MM.1S (cell line): ENCODE measurements at regions not wholly inside any gene's neighbourhood (a gene's known extent, or its start where the extent isn't known, plus 50 kb on each side); places are given as distances from the start of the nearest gene placed in this dataset.
A peak's percentile ranks its signal among the peaks of the same experiment; 100 is the strongest.
"Not testable (repeated sequence)": the region's sequence is repeated elsewhere in the genome, so short reads cannot be mapped to it uniquely, and the experiment has no call there.

ENCODE experiments used
- DNase-seq: peaks from one replicate; pipeline ENCODE4 v3.0.0-alpha.2; 2015
- H2AFZ ChIP-seq: fragments of 300-600 bp; sonication (generic); 2 replicates; pipeline ENCODE4 v1.6.0; 2016; ENCODE audit warnings: antibody characterized with exemption, low read length
- H3F3A ChIP-seq: fragments of 300-600 bp; sonication (generic); 2 replicates; pipeline ENCODE4 v1.6.1; 2016; ENCODE audit warnings: mild to moderate bottlenecking, antibody characterized with exemption, low read length, moderate library complexity, mixed read lengths; ENCODE audit not compliant: insufficient read depth
- H3K27ac ChIP-seq: fragments of 300-600 bp; sonication (generic); 2 replicates; pipeline ENCODE4 v1.5.1; 2016; ENCODE audit warnings: mild to moderate bottlenecking, low read length
- H3K27me3 ChIP-seq: fragments of 300-600 bp; sonication (generic); replicated peaks from 2 replicates; pipeline ENCODE4 v1.6.0; 2016; ENCODE audit warnings: low read length; ENCODE audit not compliant: insufficient read depth
- H3K36me3 ChIP-seq: fragments of 300-600 bp; sonication (generic); replicated peaks from 2 replicates; pipeline ENCODE4 v1.6.1; 2016; ENCODE audit warnings: mild to moderate bottlenecking, low read length, mixed read lengths; ENCODE audit not compliant: insufficient read depth
- H3K4me1 ChIP-seq: fragments of 300-600 bp; sonication (generic); 2 replicates; pipeline ENCODE4 v1.6.1; 2016; ENCODE audit warnings: low read length, mixed read lengths
- H3K4me2 ChIP-seq: fragments of 300-600 bp; sonication (generic); 2 replicates; pipeline ENCODE4 v1.6.0; 2016; ENCODE audit warnings: low read depth, low read length
- H3K4me3 ChIP-seq: fragments of 300-600 bp; sonication (generic); 2 replicates; pipeline ENCODE4 v1.5.1; 2016; ENCODE audit warnings: low read length, mixed read lengths
- H3K79me2 ChIP-seq: fragments of 300-600 bp; sonication (generic); 2 replicates; pipeline ENCODE4 v1.6.1; 2016; ENCODE audit warnings: mixed run types, low read length, mixed read lengths
- H3K9ac ChIP-seq: fragments of 300-600 bp; sonication (generic); 2 replicates; pipeline ENCODE4 v1.6.1; 2016; ENCODE audit warnings: low read length, mixed read lengths
- H3K9me2 ChIP-seq: fragments of 300-600 bp; sonication (generic); replicated peaks from 2 replicates; pipeline ENCODE4 v1.6.1; 2016; ENCODE audit warnings: mild to moderate bottlenecking, low read length, mixed read lengths; ENCODE audit not compliant: insufficient read depth
- H3K9me3 ChIP-seq: fragments of 300-600 bp; sonication (generic); replicated peaks from 2 replicates; pipeline ENCODE4 v1.6.1; 2016; ENCODE audit warnings: mild to moderate bottlenecking, low read length, mixed read lengths; ENCODE audit not compliant: insufficient read depth
- H4K20me1 ChIP-seq: fragments of 300-600 bp; sonication (generic); 2 replicates; pipeline ENCODE4 v1.6.1; 2016; ENCODE audit warnings: mild to moderate bottlenecking, low read length, moderate library complexity, mixed read lengths; ENCODE audit not compliant: insufficient read depth
- CTCF ChIP-seq: fragments of 300-600 bp; sonication (generic); IDR thresholded peaks from 2 replicates; pipeline ENCODE4 v1.5.1; 2016; ENCODE audit warnings: antibody characterized with exemption, low read length, mixed read lengths
- EZH2 ChIP-seq: fragments of 300-600 bp; sonication (generic); optimal IDR thresholded peaks from 2 replicates; pipeline ENCODE3; 2017; ENCODE audit warnings: low read depth, mild to moderate bottlenecking, antibody characterized with exemption, low read length, mixed read lengths
- EZH2phosphoT487 ChIP-seq: fragments of 300-600 bp; sonication (generic); IDR thresholded peaks from 2 replicates; pipeline ENCODE4 v1.6.1; 2018; ENCODE audit warnings: antibody characterized with exemption, low read length

- Histone ChIP-seq H3K9me2 (no peaks in the 10 kb centered on the region), H3K9ac (no peak overlapping the region), H3K79me2 (no peaks in the 10 kb centered on the region), H3K4me1 (no peaks in the 10 kb centered on the region), H4K20me1 (no peaks in the 10 kb centered on the region), H3F3A (no peaks in the 10 kb centered on the region), H3K27ac (no peak overlapping the region), H2AFZ (no peak overlapping the region), H3K27me3 (no peaks in the 10 kb centered on the region), H3K4me2 (no peak overlapping the region), H3K36me3 (no peaks in the 10 kb centered on the region), H3K4me3 (no peak overlapping the region), H3K9me3 (no peaks in the 10 kb centered on the region)
- TF ChIP-seq EZH2phosphoT487: no peak
- TF ChIP-seq CTCF: no peak
- no peak for TF ChIP-seq EZH2
- DNase-seq: no peak
Measured at GRCh38 chr11:100515087-100515486, 172.0 kb upstream of the ARHGAP42 start.

- no peaks in the 10 kb centered on the region for H3K9me2 ChIP-seq
- H3F3A ChIP-seq: no peaks in the 10 kb centered on the region
- H3K27ac ChIP-seq: no peak overlapping the region
- H3K9ac ChIP-seq: no peak overlapping the region
- no peaks in the 10 kb centered on the region for H3K9me3 ChIP-seq
- TF ChIP-seq EZH2: no peak
- DNase-seq: no peak
- H2AFZ ChIP-seq: no peak overlapping the region
- no peaks in the 10 kb centered on the region for H3K4me1 ChIP-seq
- no peak overlapping the region for H3K4me2 ChIP-seq
- H3K36me3 ChIP-seq: no peaks in the 10 kb centered on the region
- no peaks in the 10 kb centered on the region for H4K20me1 ChIP-seq
- H3K27me3 ChIP-seq: no peaks in the 10 kb centered on the region
- no peaks in the 10 kb centered on the region for H3K79me2 ChIP-seq
- no peak overlapping the region for H3K4me3 ChIP-seq
Measured at GRCh38 chr11:100525197-100525596, 161.9 kb upstream of the ARHGAP42 start.

GRCh38 chr11:100525635-100526034 lies 161.5 kb upstream of the ARHGAP42 start:
- H3F3A ChIP-seq: no peaks in the 10 kb centered on the region
- no peaks in the 10 kb centered on the region for H3K9me3 ChIP-seq
- no peak overlapping the region for H3K9ac ChIP-seq
- DNase-seq: no peak
- no peak overlapping the region for H2AFZ ChIP-seq
- H3K4me1 ChIP-seq: no peaks in the 10 kb centered on the region
- H3K4me2 ChIP-seq: no peak overlapping the region
- H3K4me3 ChIP-seq: no peak overlapping the region
- H3K27ac ChIP-seq: no peak overlapping the region
- no peaks in the 10 kb centered on the region for H3K9me2 ChIP-seq
- H4K20me1 ChIP-seq: no peaks in the 10 kb centered on the region
- TF ChIP-seq CTCF (0 out of 2 replicates have a peak, but pooled peaks have one; percentile 10), EZH2 (no peak)
- H3K79me2 ChIP-seq: no peaks in the 10 kb centered on the region
- no peaks in the 10 kb centered on the region for H3K27me3 ChIP-seq
- no peaks in the 10 kb centered on the region for H3K36me3 ChIP-seq

- TF ChIP-seq CTCF (no peak), EZH2phosphoT487 (no peak), EZH2 (no peak)
- DNase-seq: no peak
- no peak overlapping the region for H2AFZ ChIP-seq
- H3K4me1 ChIP-seq: no peaks in the 10 kb centered on the region
- no peaks in the 10 kb centered on the region for H3F3A ChIP-seq
- no peak overlapping the region for H3K27ac ChIP-seq
- no peak overlapping the region for H3K4me2 ChIP-seq
- H3K36me3 ChIP-seq: no peaks in the 10 kb centered on the region
- no peaks in the 10 kb centered on the region for H3K9me2 ChIP-seq
- no peaks in the 10 kb centered on the region for H4K20me1 ChIP-seq
- no peak overlapping the region for H3K4me3 ChIP-seq
- H3K9ac ChIP-seq: no peak overlapping the region
- no peaks in the 10 kb centered on the region for H3K27me3 ChIP-seq
- no peaks in the 10 kb centered on the region for H3K79me2 ChIP-seq
- no peaks in the 10 kb centered on the region for H3K9me3 ChIP-seq
Measured at GRCh38 chr11:100528872-100529416, 158.1 kb upstream of the ARHGAP42 start.

GRCh38 chr11:100531290-100531689 lies 155.8 kb upstream of the ARHGAP42 start:
- not testable (repeated sequence) for H3K9me2 ChIP-seq, H3K9me3 ChIP-seq, H3K27me3 ChIP-seq, H3K4me2 ChIP-seq, H4K20me1 ChIP-seq, H3F3A ChIP-seq, H3K4me1 ChIP-seq, H3K9ac ChIP-seq, H3K27ac ChIP-seq, DNase-seq, H3K4me3 ChIP-seq, H2AFZ ChIP-seq, H3K36me3 ChIP-seq, H3K79me2 ChIP-seq
